GM19351 (cell line): ENCODE measurements at regions not wholly inside any gene's neighbourhood (a gene's known extent, or its start where the extent isn't known, plus 50 kb on each side); places are given as distances from the start of the nearest gene placed in this dataset.
"Not testable (repeated sequence)": the region's sequence is repeated elsewhere in the genome, so short reads cannot be mapped to it uniquely, and the experiment has no call there.

Experiments
- ATAC-seq: cut with Tn5 transposase; IDR thresholded peaks from one replicate; pipeline ENCODE4 v1.9.1; 2021; ENCODE audit warnings: mild to moderate bottlenecking, moderate library complexity; ENCODE audit not compliant: unreplicated experiment

DNA sequence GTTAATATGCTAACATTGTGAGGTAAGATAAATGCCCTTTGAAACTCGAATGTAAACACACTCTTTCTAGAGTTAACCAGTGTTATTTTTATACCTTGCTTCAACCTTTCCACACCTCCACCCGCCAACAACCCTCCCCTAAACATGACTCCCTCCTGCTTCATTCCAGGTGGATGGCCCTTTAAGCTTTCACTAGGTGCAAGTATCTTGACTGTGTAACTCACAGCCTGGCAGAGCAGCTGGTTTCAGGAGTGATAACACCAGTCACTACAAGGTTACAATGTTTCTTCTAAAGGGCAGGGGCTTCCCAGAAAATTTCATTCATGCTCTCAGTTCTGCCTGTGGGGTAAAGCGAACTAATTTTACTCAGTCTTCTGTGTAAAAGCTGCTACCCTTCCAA, 318.1 kb upstream of the FRG1 start:
- not testable (repeated sequence) for ATAC-seq

DNA sequence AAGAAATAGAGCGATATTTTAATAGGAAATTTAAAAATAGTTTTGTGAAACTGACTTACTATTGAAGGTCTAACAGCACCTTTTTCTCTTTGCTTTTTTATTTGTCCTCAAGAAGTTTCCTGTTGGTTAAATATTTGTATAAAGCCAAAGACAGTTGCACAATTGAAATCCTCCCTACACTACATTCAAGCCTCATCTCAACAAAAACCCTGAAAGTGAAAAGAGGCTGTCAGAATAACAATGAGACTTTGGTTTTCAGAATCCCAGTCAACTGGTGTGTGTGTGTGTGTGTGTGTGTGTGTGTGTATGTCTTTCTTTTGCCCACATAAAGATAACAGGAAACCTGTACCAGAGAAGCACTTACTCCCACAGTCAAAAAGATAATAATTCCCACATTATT, 313.6 kb upstream of the FRG1 start:
- not testable (repeated sequence) for ATAC-seq

DNA sequence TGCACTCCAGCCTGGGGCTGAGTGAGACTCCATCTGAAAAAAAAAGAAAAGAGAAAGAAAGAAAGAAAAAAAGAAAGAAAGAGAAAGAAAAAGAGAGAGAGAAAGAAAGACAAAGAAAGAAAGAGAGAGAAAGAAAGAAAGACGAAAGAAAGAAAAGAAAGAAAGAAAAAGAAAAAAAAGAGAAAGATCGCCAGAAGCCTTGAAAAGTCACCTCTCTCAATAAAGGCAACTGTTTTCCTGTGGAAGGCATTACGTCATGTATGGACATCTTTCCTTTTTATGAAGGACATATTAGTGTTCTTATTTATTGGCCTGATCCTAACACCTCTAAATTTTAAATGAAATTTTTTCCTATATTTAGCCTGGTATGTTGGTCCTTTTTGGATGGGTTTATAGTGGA, 310.9 kb upstream of the FRG1 start:
- ATAC-seq = not testable (repeated sequence)

DNA sequence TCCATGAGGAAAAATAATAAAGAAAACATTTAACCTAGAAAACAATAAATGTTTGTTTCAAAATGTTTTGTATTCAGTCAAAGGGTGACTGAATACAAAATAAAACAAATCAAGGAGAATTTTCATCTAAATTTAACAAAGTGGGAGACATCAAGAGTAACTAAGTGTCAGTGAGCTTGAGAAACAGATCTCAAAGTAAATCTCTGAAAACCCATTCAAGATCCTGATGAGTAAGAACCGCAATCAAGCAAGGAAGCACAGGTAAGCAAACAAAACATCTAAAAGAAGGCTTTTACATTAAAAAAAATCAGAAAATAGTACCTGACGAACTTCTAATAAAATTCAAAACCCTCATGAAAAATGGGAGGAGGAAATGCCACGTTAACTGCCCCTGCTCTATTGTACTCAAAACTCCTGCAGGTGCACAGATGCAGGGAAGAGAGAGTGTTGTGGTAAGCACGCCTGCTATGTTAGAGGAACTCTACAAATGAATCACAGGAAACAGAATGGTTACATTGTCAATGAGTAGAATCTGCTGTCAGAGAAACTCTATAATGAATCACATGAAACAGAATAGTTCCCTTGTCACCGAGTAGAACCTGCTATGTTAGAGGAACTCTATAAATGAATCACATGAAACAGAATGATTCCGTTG, 309.6 kb upstream of the FRG1 start:
- peak; percentile 89 for ATAC-seq

DNA sequence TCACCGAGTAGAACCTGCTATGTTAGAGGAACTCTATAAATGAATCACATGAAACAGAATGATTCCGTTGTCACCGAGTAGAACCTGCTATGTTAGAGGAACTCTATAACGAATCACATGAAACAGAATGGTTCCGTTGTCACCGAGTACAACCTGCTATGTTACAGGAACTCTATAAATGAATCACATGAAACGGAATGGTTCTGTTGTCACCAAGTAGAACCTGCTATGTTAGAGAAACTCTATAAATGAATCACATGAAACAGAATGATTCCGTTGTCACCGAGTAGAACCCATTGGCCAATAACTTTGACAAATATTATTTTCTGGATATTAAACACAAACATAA, 309.1 kb upstream of the FRG1 start:
- not testable (repeated sequence) for ATAC-seq

DNA sequence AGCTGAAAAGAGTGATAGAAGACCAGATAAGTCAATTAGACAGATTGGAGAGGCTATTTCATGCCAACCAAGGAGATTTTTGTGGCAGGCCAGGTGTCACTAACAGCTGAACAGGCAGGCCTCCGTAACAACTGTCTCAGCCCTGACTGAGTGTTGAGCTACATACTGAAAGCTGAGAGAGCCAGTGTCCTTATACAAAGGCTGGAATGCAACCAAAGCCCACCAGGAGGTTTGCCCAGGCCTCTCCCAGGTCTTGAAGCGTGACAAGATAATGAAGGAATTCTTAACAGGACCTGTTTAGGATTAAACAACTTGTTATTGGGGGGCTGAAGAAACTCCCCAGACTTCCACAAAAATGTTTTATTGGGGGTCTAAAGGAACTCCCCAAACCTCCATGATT, 290.2 kb upstream of the FRG1 start:
- ATAC-seq = not testable (repeated sequence)

DNA sequence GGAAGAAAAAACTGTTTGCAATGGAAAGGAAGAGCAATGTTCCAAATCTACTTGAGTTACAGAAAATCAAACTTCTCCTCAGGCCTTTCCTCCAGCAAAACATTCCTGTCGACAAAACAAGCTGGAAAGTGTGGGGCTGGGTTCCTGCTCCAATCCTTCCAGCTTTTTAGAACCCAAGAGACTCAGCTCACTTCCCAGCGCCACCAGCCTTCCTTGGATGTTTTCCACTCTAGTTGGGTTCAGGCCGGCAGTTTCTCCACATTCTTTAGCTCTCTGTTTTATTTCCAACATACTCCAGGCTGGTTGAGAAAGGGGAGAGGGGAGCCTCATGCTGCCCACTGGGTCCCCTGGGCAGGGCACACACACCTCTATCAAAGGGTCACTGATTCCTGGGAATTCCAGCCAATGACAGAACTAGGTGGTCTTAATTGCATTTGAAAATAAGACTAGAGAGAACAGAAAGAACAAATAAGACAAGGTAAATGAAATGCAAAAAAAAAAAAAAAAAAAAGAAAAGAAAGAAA, 287.5 kb upstream of the FRG1 start:
- not testable (repeated sequence) for ATAC-seq

DNA sequence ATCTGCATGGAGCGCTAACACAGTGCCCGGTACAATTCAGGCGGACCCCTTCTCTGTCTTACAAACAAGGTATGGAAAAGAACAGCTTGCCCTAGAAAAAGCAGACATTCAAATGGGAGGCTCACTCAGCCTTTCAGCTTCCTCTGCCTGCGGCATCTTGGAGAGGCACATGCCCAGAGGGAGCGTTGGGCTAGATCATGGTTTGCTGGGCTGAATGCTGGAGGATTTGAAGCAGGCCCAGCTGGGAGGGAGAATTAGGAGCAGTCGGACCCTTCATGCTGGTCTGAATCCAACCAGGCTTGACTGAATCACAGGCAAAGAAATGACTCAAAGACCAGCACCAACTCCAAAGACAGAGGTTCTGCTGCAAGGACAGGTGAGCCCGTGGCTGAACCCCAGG, 286.7 kb upstream of the FRG1 start:
- ATAC-seq = not testable (repeated sequence)

DNA sequence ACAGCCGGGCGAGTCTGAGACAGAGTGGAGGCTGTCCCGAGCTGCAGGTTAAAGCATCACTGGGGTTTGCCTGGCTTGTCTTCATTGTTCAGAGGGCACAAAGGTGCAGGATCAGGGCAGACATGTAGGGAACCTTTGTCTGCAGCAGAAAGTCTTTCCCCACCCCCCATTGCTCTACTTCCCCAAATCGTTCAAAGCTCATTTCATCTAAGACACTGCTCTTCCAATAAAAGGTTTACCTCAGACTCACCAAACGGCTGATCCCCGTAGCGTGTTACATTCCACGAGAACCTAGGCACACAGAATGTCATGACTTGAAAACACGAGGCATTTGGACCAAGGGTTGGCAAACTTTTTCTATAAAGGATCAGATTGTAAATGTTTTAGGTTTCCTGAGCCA, 286.3 kb upstream of the FRG1 start:
- not testable (repeated sequence) for ATAC-seq

DNA sequence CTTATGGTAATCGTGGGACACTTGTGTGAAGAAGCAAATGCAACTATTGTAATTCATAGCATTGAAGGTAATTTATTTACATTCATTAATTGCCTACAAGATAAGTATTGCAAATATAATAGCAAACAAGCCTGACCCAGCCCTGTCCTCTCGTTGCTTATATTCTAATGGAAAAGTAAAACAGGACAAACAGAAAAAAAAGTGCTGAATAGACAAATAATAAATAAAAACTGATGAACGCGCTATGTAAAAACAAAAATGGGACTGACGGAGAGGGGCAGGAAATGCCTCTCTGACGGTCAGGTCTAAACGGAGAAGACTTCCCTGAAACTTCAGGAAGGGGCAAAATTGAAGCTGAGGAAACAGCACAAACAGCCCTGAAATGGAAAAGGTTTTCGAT, 284.9 kb upstream of the FRG1 start:
- ATAC-seq = not testable (repeated sequence)

DNA sequence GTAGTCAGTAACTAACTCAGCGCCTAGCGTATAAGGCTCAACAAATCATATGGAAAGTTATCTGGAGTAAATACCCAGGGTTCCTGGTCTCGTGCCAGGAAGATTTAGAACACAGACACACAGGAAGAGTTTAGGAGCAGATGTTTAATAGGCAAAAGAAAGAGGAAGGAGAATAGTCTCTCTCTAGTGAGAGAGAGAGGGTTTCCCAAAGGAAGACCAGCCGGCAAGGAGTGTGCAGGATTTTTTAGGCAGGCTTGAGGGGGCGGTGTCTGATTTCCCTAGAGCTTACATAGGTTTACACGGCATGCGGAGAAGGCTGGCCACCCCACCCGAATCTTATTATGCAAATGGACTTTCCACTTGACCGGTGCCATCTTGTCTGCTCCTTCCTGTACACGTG, 284.0 kb upstream of the FRG1 start:
- ATAC-seq = no peak

DNA sequence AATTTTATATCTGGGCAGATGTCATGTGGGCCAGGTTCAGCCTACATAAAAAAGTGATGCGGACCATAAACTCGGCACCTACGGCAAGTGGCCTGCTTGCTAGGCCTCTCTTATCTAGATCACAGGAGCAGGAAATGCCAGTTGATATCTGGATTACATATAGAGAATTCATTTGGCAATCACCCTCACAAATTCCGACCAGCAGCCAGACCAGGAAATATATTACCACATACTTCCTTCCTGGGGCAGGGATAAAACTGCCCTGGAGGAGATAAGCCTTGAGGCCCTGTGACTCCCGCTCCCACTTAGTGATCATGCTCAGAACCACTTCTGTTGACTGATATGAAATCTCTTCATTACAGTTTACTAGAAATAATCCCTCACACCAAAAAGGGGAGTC, 282.4 kb upstream of the FRG1 start:
- not testable (repeated sequence) for ATAC-seq

DNA sequence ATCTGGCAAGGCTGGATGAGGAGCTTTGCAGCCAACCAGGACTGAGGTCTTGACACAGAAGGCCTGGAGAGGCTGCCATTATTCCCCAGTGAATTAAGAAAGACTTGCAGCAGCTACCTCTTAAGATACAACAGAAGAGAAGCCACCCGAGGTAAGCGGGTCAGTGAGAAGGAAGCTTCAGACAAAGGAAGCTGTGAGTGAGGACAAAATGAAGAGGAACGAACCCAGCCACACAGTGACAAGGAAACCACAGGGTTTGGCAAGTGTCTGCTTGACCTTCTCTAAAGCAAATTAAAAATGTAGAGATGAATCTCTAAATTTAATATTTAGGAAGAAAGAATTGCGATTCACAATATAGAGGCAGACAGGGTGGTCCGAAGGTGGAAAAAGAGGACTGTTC, 281.8 kb upstream of the FRG1 start:
- not testable (repeated sequence) for ATAC-seq

DNA sequence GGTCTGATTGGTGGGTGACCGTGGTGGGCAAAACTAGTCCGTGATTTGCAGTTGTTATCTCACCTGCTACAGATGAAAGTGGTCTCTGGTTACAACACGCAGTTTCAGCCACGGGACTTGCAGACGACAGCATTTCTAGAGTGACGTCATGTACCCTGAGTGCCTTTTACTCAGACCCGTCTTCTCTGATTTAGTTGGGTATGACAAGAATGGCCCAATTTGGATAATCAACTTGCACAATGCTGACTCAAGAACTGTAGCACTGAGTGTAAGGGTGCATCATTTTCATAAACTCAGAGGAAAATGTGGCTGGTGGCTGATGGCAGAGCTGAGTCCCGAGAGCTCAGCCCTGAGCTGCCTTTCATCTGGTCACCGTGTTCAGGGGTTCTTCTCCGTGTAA, 281.4 kb upstream of the FRG1 start:
- ATAC-seq = no peak

DNA sequence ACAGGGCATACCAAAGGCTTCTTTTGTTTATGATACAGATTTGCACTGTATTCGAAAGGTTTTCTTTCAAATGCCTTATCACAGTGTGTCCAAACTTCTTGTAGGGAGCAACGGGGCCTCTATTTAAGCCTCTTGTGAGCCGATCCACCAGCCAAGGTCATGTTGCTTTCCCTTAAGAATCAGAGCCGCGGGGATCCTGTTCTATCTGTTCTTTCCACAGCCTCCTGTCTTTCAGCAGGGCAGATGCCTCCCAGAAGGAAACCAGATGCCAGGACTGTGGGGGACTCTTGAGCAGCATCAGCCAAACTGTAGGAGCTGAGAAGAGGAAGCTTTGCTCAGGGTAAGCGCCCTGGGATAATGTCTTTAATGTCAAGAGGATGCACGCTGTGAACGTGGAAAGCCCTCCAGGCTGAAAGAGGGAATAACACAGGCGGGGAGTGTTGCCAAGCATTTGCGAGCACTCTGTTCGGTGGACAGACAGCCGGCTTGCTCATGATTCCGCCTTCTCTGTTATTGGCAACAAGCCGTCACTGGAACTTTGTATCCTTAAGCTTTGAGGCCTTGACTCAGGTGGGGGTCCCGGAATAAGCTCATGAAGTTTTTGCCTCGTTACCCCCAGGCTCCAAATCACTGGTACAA, 279.8 kb upstream of the FRG1 start:
- no peak for ATAC-seq

DNA sequence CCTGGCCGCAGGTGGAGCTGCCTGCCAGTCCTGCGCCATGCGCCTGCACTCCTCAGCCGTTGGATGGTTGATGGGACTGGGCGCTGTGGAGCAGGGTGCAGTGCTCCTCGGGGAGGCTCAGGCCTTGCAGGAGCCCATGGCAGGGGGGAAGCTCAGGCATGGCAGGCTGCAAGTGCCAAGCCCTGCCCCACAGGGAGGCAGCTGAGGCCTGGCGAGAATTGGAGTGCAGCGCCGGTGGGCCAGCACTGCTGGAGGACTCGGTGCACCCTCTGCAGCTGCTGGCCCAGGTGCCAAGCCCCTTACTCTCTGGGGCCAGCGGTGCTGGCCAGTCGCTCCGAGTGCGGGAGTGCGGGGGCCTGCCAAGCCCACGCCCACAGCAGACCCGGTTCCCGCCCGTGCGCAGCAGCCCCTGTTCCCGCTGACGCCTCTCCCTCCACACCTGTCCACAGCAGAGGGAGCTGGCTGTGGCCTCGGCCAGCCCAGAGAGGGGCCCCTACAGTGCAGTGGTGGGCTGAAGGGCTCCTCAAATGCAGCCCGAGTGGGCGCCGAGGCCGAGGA, 275.9 kb upstream of the FRG1 start:
- ATAC-seq = no peak

DNA sequence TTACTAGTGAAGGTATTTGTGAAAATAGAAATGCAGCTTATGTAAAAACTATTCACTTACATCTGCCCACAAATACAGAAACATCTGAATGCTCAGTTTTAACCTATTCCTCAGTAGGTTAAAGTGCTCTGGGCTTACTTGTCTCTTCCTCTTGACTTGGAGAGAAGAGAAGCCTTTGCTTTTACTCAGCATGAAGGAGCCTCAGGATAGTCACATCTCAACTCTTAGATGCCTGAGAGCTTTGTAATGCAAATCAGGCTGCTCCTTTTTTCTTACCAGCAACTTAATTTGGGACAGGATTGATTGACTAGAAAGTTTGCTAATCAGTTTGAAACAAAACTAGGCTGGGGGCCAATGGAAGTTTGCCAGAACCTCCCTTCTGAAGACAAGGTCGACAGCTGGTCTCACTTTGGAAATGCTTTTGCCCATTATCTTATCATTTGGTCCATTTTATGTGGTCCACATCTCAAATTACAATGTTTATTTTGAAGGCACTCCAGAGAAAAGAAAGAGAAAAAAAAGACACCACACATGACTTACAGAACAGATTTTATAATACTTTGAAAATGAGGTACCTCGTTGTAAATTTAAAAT, 274.9 kb upstream of the FRG1 start:
- ATAC-seq = not testable (repeated sequence)

DNA sequence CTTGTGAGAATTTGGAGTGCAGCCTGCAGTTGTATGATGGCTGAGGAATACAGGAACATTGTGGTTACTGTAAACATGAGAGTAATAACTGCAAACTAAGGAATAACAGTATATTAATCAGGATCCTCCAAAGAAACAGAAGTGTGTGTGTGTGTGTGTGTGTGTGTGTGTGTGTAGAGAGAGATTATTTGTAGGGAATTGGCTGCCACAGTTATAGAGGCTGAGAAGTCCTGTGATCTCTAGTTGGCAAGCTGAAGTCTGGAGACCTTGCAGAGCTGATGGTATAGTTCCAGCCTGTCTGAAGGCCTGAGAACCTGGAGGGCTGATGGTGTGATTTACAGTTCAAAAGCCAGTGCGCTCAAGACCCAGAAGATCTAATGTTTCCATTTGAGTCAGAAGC, 273.3 kb upstream of the FRG1 start:
- not testable (repeated sequence) for ATAC-seq

DNA sequence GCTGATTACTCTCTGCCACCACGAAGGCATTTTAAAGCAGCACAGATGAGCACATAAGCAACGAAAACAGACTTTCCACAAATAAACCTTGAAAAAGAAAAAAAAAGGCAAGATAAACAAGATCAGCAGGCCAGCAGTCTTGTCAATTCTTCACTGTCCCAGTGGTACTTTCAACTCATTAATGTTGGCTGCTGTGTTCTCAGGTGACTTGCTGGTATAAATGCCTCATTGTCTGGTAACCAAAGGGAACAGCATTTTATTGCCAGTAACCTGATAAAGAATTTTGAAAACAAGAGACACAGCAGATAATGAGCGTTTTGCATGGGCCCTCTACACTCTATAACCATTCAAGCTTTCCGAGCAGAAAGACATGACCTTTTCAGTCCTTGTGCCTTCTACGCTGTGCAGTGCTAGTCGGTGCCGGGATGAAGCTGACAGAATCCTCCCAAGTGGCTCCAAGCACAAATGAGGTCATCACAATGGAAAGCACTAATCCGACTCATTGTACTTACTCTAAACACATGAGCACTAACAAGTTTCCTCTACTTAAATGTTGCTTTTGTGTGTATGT, 242.9 kb upstream of the FRG1 start:
- ATAC-seq = not testable (repeated sequence)

DNA sequence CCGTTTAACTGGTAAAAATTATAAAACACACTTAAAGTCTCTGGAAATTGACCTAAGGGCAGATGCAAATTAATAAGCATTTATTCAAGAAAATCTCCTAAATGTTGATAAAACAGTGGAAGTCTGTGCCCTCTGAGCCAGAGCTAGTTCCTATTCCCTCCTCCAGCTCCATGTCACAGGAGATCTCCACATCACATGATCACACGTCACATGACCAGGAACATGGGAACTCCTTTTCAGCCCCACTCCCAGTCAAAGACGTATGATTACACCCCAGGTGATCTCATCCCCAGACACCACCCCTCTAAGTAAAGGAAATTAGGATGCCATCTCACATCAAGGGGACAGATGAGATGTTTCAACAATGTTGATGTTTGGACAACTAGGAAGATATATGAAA, 237.7 kb upstream of the FRG1 start:
- not testable (repeated sequence) for ATAC-seq

DNA sequence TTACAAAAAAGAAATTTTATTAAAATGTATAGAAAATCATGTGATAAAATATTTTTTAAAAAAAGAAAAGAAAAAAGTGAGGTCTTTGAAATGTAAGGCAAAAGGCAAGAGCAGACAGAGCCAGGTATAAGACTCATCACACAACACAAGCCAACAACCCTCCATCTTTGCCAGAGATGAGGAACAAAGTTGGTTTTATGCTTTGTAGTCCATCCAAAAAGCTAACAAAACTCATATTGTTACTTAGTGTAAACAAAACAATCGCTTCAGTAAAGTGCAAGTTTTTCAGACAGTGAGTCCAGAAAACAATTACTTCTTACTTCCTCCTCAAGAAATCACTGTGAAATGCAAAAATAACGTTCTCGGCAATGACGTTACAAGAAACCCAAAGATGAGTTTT, 233.9 kb upstream of the FRG1 start:
- ATAC-seq = not testable (repeated sequence)

DNA sequence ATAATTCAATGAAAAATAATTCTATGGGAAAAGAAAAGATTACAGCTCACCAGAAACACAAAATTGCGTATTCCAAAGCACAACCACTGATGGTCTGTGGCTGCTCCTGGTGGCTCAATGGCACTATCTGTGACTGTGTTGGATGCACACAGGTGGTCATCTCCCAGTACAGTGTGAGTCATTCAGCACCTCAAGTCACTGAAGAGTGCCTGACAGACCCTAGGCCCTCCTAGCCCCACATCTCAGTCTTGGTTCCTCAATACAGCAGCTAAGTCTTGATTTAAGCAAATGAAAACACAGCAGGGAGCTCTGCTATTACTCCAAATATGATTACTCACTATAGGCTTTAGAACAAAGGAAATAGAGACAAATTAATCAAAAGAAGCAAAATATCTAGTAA, 233.4 kb upstream of the FRG1 start:
- not testable (repeated sequence) for ATAC-seq
